Tibial nerve (tissue), 4 donors: ENCODE measurements at regions not wholly inside any gene's neighbourhood (a gene's known extent, or its start where the extent isn't known, plus 50 kb on each side); places are given as distances from the start of the nearest gene placed in this dataset.

Experiments used
- DNase-seq, 2 donors: peaks; one replicate each; pipeline ENCODE4 v3.0.0-alpha.2; 2019; ENCODE audit warnings: low spot score in 2 of 2
- H3K27ac ChIP-seq, 4 donors: fragments of 200-600 bp; sonication (generic) in 3 of 4; one replicate each; pipeline ENCODE4 v1.5.1; 2017 to 2019; ENCODE audit warnings: mild to moderate bottlenecking in 1 of 4
- H3K27me3 ChIP-seq, 2 donors: fragments of 200-600 bp; sonication (generic) in 1 of 2; one replicate each; pipeline versions ENCODE4 v1.5.1 to v1.6.0; 2017 to 2019
- H3K36me3 ChIP-seq, 3 donors: fragments of 200-600 bp; sonication (generic); one replicate each; pipeline ENCODE4 v1.5.1; 2018 to 2019
- H3K4me1 ChIP-seq, 4 donors: fragments of 200-600 bp; sonication (generic) in 3 of 4; one replicate each; pipeline ENCODE4 v1.5.1; 2017 to 2019
- H3K4me3 ChIP-seq, 4 donors: fragments of 200-600 bp; sonication (generic) in 3 of 4; one replicate each; pipeline ENCODE4 v1.5.1; 2017 to 2019; ENCODE audit warnings: mild to moderate bottlenecking in 1 of 4, moderate library complexity in 1 of 4
- H3K9me3 ChIP-seq, 4 donors: fragments of 200-600 bp; sonication (generic) in 3 of 4; one replicate each; pipeline ENCODE4 v1.5.1; 2017 to 2019
- CTCF ChIP-seq, 5 experiments: fragments of 200-600 bp in 3 of 5; fragments of 450-650 bp in 2 of 5; sonication (generic) in 3 of 5; IDR thresholded peaks; one replicate each; pipeline ENCODE4 v1.5.1; 2016 to 2019; ENCODE audit warnings: antibody characterized with exemption in 5 of 5, mild to moderate bottlenecking in 3 of 5, moderate library complexity in 2 of 5
- EP300 ChIP-seq, 2 donors: sonication (generic); formaldehyde crosslinking; IDR thresholded peaks; one replicate each; pipeline ENCODE4 v1.6.1; 2017; ENCODE audit warnings: antibody characterized with exemption in 2 of 2, mild to moderate bottlenecking in 1 of 2
- POLR2A ChIP-seq, 2 donors: fragments of 450-650 bp; IDR thresholded peaks; one replicate each; pipeline ENCODE4 v1.6.1; 2017; ENCODE audit warnings: antibody characterized with exemption in 2 of 2, mild to moderate bottlenecking in 2 of 2, moderate library complexity in 2 of 2
- WGBS, 2 donors: methylation state at CpG; one replicate each; pipeline ENCODE4 v1.1.5; 2018; 5-methylcytosine and 5-hydroxymethylcytosine counted together

GRCh38 chr2:7182525-7182924 is 265.3 kb downstream of the RNF144A start:
- Histone ChIP-seq H3K4me3 (no peak overlapping the region), H3K36me3 (no peaks in the 10 kb centered on the region), H3K9me3 (no peaks in the 10 kb centered on the region), H3K27ac (no peak overlapping the region), H3K27me3 (no peaks in the 10 kb centered on the region), H3K4me1 (peaks cover 0 to 12% (median 0%) of the 10 kb centered on the region in 4 donors)
- TF ChIP-seq EP300 (IDR thresholded peaks at IDR 0.05) (no peak), CTCF (IDR thresholded peaks at IDR 0.05) (no peak), POLR2A (IDR thresholded peaks at IDR 0.05) (no peak)
- 88 to 94% methylated on average over 3 of the region's 3 CpGs for WGBS, 2 donors
- no peak for DNase-seq

- H3K9me3 ChIP-seq: no peaks in the 10 kb centered on the region
- TF ChIP-seq EP300 (IDR thresholded peaks at IDR 0.05): no peak
- TF ChIP-seq POLR2A (IDR thresholded peaks at IDR 0.05): no peak
- no peak for TF ChIP-seq CTCF (IDR thresholded peaks at IDR 0.05)
- no peaks in the 10 kb centered on the region for H3K4me1 ChIP-seq
- H3K27ac ChIP-seq: no peak overlapping the region
- no peak for DNase-seq
- 0 to 68% methylated on average over 2 to 8 of the region's 8 CpGs for WGBS, 2 donors
- no peaks in the 10 kb centered on the region for H3K36me3 ChIP-seq
- no peak overlapping the region for H3K4me3 ChIP-seq
- H3K27me3 ChIP-seq: no peaks in the 10 kb centered on the region
Observed at GRCh38 chr2:7189106-7189505, 271.9 kb downstream of the RNF144A start.

GRCh38 chr2:7190587-7191324 is 273.5 kb downstream of the RNF144A start:
- H3K9me3 ChIP-seq: no peaks in the 10 kb centered on the region
- TF ChIP-seq CTCF (IDR thresholded peaks at IDR 0.05): no peak
- TF ChIP-seq EP300 (IDR thresholded peaks at IDR 0.05): no peak
- TF ChIP-seq POLR2A (IDR thresholded peaks at IDR 0.05): no peak
- no peaks in the 10 kb centered on the region for H3K27me3 ChIP-seq
- DNase-seq: no peak
- H3K4me1 ChIP-seq: no peaks in the 10 kb centered on the region
- H3K27ac ChIP-seq: no peak overlapping the region
- WGBS, 2 donors: 62 to 77% methylated on average over 5 of the region's 5 CpGs
- H3K36me3 ChIP-seq: no peaks in the 10 kb centered on the region
- H3K4me3 ChIP-seq: no peak overlapping the region

- TF ChIP-seq CTCF (IDR thresholded peaks at IDR 0.05): no peak
- no peak for TF ChIP-seq EP300 (IDR thresholded peaks at IDR 0.05)
- no peak for TF ChIP-seq POLR2A (IDR thresholded peaks at IDR 0.05)
- no peak for DNase-seq
- 18 to 30% methylated on average over 4 of the region's 4 CpGs for WGBS, 2 donors
- no peaks in the 10 kb centered on the region for H3K9me3 ChIP-seq
- H3K36me3 ChIP-seq: no peaks in the 10 kb centered on the region
- H3K4me3 ChIP-seq: no peak overlapping the region
- no peaks in the 10 kb centered on the region for H3K4me1 ChIP-seq
- no peak overlapping the region for H3K27ac ChIP-seq
- H3K27me3 ChIP-seq: no peaks in the 10 kb centered on the region
Observed at GRCh38 chr2:7191932-7192331, 274.7 kb downstream of the RNF144A start.

GRCh38 chr2:7193457-7193856 is 276.2 kb downstream of the RNF144A start:
- H3K36me3 ChIP-seq: no peaks in the 10 kb centered on the region
- H3K9me3 ChIP-seq: no peaks in the 10 kb centered on the region
- H3K27me3 ChIP-seq: no peaks in the 10 kb centered on the region
- no peak overlapping the region for H3K27ac ChIP-seq
- TF ChIP-seq CTCF (IDR thresholded peaks at IDR 0.05) (no peak), POLR2A (IDR thresholded peaks at IDR 0.05) (no peak), EP300 (IDR thresholded peaks at IDR 0.05) (no peak)
- H3K4me1 ChIP-seq: no peaks in the 10 kb centered on the region
- DNase-seq: no peak
- H3K4me3 ChIP-seq: no peak overlapping the region
